HG03097 (cell line): ENCODE measurements at regions not wholly inside any gene's neighbourhood (a gene's known extent, or its start where the extent isn't known, plus 50 kb on each side); places are given as distances from the start of the nearest gene placed in this dataset.

Experiments
- ATAC-seq: cut with Tn5 transposase; IDR thresholded peaks from one replicate; pipeline ENCODE4 v1.9.1; 2021; ENCODE audit not compliant: unreplicated experiment, low FRiP score

DNA sequence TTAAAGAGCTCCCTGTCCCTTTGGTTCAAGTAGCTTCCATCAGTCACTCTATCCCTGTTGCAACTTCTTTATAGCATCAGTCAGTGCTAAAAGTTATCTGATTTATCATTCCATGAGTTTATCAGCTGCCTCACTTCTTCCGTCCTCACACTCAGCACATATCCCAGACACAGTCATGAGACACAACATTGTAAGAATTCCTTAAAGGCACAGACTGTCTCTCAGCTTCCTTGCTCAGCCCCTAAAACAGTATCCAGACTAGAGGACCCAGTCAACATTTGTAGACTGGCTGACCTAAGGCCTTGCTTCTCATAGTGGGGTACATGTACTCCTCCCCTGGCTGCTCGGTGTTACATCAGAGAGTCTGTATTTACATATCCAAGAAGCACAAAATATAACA lies 164.9 kb upstream of the ADGRL2 start:
- ATAC-seq, result no peak

DNA sequence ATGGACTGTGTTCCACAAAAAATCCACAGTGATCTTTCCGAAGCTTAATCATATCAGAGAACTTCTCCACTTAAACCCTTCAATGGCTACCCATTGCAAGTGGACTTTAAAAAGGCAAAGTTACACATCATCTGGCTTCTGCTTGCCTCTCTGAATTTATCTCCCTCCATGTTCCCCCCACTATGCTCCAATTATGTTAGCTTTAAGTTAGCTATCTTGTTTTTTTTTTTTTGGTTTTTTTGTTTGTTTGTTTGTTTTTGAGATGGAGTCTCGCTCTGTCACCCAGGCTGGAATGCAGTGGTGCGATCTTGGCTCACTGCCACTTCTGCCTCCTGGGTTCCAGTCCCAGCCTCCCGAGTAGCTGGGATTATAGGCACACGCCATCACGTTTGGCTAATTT lies 166.4 kb upstream of the ADGRL2 start:
- no peak for ATAC-seq

DNA sequence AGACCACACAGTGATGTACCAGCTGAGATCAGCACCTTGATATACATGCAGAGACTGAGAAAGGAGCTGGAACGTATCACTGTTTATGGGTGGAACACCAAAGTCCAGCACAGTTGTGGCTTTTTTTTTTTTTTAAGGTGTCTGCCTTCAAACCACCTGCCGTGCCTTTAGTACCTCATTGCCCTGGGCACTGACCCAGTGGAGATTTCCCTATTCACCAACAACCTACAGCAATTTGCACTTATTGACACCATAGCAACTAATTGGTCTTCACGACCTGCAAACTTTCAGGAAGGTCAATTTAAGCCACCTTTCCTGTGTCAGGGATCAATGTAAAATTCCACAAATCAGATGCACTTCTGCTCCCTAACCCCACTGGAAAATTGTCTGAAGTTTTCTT lies 181.6 kb upstream of the ADGRL2 start:
- ATAC-seq, result no peak

DNA sequence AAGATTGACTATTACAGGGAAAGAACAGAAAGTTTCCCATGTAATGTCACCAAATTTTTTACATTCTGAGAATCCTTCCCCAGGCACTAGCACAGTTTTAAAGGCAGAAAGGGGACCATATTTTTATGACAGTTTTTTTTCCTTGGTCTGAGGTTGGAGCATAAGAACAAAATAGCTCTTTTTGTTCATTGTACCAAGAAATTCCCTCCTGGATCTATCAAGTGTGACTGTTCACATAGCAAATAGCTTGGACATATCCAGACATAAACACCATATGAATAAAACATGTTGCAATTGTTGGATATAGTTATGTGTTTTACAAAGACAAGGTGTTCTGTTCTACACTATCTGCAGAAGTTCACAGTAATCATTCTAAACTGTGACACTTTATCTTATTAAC lies 182.4 kb upstream of the ADGRL2 start:
- no peak for ATAC-seq

DNA sequence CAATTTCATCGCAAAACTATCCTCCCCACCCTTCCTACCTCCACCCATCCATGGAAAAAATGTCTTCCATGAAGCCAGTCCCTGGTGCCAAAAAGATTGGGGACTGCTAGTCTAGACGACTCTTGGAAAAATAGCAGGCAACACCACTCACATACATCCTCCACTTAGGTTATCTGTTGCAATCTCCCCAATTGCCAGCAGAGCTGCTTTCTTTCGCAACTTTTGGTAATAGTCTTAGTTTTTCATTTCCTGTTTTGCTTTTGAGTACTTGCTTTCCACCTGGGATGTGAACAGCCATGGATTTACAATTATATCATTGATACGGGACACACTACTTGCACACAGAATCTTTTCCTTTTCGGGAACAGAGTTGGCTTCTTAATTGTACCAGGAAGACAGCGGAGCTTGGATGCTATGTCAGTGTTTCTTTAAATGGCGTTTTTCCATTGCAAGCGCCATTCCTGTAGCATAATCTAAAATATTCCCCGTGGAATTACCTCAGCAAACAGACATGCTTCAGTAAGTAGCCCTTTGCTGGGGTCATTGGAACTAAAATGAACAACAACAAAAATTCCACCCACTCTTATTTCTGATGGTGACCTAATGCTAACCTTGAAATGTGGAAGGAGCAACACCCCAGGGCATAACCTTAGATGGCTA lies 183.3 kb upstream of the ADGRL2 start:
- ATAC-seq, result no peak

GRCh38 chr1:81613803-81614202 lies 186.9 kb upstream of the ADGRL2 start:
- ATAC-seq, result no peak

DNA sequence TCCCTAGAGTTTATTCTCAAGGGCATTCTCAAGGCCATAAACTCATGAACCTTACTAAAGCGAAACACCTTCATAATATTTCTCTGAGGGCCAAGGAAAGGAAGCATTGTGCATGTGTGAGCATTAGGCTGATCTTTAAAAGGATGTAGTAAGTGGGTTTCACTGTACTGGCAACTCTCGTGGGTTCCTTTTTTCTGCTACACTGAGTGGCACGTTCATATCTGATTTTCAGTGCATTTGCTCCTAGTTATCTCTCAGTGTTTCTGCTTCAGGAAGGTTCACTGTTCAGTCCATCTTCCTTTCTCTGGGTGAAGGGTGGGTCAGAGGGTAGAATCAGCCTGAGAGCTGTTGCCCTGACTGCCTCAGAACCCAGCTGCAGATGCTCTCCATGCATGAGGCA lies 192.8 kb upstream of the ADGRL2 start:
- peak; percentile 67 for ATAC-seq

DNA sequence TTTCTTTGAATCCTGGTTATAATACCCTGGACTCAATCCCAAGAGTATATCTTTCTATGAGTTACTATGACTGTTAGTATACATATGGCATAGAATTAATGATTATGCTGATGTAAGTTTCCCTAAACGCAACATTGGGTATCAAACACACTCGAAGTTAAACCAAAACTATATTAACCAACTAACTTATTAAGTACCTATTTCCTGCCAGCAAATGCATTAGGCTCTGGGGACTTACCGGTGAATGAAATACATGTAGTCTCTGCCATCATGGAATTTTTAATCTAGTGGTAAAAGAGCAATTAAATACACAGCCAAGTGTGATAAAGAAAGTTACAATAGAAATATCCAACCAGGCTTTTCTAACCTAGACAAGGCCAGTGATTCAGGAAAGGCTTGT lies 193.6 kb upstream of the ADGRL2 start:
- no peak for ATAC-seq

DNA sequence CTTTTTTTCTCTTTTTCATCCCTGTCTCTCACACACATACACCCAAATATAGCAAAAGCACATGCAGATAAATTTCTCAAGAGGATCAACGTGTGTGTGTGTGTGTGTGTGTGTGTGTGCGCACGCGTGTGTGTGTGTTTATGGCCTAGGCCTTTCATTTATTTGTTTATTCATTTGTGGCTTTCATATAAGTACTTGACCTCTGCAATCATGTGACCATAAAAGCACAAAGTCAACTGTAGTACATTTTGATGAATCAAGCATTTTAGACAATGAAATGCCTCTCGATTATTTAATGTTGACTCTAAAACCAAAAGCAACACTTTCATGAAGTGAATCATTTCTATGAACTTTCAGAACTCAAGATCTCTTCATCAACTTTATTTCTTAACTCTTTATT lies 194.1 kb upstream of the ADGRL2 start:
- no peak for ATAC-seq

GRCh38 chr1:81605023-81605422 lies 195.7 kb upstream of the ADGRL2 start:
- no peak for ATAC-seq

- no peak for ATAC-seq
These were observed 199.7 kb upstream of the ADGRL2 start for GRCh38 chr1:81600878-81601622.

- no peak for ATAC-seq
These were observed 200.4 kb upstream of the ADGRL2 start for GRCh38 chr1:81600363-81600762.

DNA sequence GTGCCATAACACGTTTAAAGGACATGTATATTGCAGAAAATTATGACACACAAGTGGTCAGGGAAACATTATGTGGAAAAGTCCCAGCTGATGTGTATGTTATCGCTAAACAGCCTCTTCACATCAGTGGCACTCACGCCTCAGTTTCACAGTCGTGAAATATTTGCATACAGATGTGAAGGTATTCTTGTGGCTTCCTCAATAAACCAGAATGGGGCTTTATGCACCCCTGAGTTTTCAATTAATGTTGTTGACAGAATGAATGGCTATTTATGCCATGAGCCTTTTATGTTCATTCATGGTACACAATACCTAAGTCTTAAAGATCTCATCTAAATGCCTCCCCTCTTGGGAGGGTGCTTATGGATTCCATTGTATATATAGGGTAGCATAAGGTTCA lies 202.1 kb upstream of the ADGRL2 start:
- no peak for ATAC-seq

DNA sequence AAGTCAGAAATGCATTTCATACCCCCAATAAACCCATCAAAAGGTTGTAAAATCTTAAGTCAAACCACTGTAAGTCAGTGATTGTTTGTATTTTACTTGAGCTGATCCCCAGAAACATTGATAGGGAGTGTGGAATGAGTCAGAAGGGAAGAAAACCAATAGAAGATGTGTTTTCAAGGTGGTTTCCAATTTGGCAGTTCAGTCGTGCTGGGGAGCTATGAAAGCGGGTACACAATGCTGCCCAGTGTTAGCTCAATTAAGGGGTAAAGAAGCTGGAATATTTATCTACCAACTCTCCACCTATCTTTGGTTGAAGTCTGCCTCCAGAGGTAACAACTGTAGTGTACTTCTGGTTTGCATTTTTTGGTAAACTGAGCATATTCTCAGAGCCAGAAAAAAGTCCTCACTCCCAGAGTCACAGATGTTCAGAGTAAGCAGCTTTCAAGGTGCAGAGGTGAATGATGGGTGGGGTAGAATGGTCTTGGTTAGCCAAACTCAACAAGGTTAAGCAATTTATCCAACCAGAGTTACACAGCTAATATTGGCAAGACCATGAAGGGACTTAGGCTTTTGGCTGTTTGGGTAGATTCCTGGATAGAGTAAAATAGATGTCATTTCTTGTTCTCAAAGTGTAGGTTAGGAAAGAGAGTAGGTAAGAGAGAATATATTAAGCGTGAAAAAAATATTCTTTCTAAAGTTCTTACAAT lies 202.9 kb upstream of the ADGRL2 start:
- ATAC-seq, result no peak

DNA sequence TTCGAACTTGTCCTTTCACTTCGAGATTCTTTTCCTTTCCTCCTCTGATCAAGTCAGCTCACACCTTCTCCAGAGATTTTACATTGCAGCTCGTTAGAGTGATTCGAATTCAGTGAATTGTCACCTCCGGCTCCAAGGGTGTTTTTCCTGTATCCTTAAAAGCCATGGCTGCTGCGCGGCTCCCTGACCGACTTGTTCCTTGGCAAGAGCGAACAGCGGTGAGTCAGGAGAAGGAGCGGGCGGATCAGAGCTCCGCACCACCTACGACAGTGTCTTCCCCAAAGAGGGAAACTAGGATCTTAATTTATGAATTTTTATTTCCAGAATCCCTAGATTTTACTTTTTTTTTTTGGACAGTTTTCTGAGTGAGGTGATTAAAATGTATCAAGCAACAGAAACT lies 204.4 kb upstream of the ADGRL2 start:
- no peak for ATAC-seq

DNA sequence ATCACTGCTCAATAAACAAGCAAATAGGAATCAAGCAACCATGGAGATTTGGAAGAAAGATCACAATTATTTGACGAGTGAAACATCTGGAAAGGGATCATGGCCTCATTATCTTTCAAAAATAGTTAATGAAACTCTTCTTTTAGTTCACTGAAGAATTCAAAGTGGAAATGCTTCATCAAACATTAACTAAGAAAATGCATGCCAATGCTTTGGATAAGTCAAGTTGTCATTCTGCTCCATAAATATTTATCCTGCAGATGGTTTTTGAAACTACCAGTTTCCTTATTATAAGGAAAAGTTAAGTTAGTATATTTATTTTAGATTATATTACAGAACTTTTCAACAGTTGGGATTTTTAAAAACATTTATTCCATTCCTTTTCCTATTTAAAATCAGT lies 206.5 kb upstream of the ADGRL2 start:
- no peak for ATAC-seq

- no peak for ATAC-seq
These were observed 208.5 kb upstream of the ADGRL2 start for GRCh38 chr1:81592233-81592632.

DNA sequence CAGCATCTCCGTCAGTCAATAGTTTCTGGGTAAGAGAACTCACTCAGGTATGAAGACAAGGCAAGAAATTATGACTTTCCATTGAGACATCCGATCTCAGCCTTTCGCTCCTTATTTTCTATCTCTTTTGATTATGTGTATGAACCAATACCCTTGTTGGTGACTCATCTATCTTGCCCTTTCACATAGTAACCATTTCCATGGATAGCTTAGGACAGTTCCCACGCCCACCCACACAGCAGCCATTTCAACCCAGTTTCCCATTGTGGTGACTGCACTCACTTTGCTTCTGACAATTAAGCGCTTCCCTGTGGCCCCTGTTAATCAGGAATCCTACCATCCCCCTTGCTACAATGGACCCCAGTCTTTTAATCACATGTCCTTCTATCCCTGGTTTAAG lies 210.6 kb upstream of the ADGRL2 start:
- ATAC-seq, result no peak

DNA sequence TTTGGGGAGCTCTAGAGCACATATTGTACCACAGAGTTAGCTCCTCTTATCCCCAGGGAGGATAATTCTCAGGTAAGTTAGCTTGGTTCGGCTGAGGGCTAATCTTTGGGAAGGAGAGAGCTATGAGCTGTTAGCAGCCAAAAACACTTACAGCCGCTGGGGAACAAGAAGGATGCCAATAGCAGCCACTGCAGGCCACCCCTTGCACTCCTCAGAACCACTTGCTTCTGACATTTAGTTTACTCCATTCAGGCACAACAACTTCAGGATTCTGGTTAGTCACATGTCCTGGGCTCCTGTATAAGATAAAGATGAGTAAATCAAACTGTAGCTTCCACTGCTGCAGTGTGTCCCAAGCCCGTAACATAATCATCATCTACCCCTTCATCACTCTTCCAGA lies 212.6 kb upstream of the ADGRL2 start:
- no peak for ATAC-seq

- ATAC-seq, result no peak
These were observed 213.3 kb upstream of the ADGRL2 start for GRCh38 chr1:81587426-81587825.

GRCh38 chr1:81585371-81585770 lies 215.4 kb upstream of the ADGRL2 start:
- ATAC-seq, result no peak

GRCh38 chr1:81584398-81584797 lies 216.3 kb upstream of the ADGRL2 start:
- ATAC-seq, result no peak
